CD4-positive, alpha-beta T cell treated with Interleukin-10 for 1 hour (primary cell): ENCODE measurements at regions not wholly inside any gene's neighbourhood (a gene's known extent, or its start where the extent isn't known, plus 50 kb on each side); places are given as distances from the start of the nearest gene placed in this dataset.
"Not testable (repeated sequence)": the region's sequence is repeated elsewhere in the genome, so short reads cannot be mapped to it uniquely, and the experiment has no call there.

Experiments
- DNase-seq: peaks from one replicate; pipeline ENCODE4 v3.0.0-alpha.2; 2020

- DNase-seq = no peak
Observed at GRCh38 chr2:38142627-38143026, 66.7 kb upstream of the CYP1B1 start.

DNA sequence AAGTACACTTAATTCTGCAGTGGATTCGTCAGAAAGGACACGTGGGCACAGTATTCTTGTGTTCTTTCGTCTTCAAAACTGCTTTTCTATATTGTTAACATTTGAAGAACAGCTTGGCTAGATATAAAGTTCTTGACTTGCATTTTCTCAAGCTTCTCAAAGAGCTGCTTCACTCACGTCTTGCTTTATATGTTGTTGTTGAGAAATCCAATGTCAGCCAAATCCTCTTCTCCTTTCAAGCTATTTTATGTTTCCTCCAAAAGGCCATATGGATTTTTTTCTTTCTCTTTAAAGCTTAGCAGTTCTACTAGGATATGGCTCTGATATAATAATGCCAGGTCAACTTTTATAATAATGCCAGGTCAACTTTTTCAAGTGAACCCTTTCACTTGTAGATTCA is 65.5 kb upstream of the CYP1B1 start:
- DNase-seq = no peak

GRCh38 chr2:38138996-38139395 is 63.0 kb upstream of the CYP1B1 start:
- no peak for DNase-seq

- no peak for DNase-seq
Observed at GRCh38 chr2:38138419-38138818, 62.5 kb upstream of the CYP1B1 start.

GRCh38 chr2:38137958-38138357 is 62.0 kb upstream of the CYP1B1 start:
- DNase-seq = not testable (repeated sequence)

DNA sequence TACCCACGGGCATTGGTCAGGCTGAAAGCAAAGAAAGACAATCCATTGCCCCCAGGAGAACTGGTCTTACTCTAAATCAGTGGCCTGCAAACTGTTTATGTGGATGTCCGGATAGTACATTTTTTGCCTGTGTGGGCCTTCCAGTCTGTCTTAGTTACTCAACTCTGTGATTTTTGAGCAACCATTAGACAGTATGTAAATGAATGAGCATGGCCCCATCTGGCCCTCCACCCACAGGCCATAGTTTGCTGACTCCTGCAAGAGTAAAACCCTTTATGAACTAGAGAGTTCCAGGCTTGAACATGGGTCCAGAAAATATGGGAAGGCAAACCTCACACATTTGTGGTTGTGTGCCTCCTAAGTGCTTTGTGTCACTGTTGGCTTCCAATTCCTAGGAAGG is 55.7 kb upstream of the CYP1B1 start:
- DNase-seq = no peak

DNA sequence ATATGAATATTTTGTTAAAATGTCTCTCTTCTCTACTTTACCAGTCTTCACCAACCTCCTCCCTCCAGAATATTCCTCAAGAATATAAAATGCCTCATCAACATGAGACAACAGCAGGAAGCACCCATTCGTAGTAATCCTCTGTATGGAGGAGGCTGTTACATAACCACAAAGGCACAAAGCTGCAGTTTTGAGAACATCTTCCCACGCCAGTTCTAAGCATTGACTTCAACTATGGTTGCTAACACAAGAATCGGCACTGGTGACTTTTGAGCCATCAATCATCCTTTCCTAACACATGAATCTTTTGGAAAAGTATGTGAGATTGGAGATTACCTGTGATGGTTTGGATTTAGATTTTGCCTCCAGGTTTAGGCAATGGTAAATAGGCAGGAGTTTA is 54.9 kb upstream of the CYP1B1 start:
- DNase-seq = no peak

- DNase-seq = no peak
Observed at GRCh38 chr2:38129987-38130386, 54.0 kb upstream of the CYP1B1 start.

DNA sequence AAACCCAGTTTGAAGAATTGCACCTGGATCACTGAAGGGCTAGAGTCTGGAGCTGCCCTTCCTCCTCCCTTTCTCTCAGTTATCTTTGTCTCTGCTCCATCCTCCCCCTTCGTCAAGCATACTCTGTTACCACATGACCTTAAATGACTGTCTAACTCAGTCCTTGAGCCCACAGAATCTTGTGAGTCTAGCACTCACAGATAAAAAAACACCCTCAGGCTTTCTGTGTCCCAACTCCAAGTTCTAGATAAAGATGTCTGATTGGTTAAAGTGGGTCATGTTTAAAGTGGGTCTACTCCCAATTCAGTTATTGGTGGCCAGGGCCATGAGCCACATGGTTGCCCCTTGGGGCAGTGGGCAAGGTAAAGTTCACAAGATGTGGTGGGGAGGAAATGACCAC is 53.5 kb upstream of the CYP1B1 start:
- DNase-seq = no peak

DNA sequence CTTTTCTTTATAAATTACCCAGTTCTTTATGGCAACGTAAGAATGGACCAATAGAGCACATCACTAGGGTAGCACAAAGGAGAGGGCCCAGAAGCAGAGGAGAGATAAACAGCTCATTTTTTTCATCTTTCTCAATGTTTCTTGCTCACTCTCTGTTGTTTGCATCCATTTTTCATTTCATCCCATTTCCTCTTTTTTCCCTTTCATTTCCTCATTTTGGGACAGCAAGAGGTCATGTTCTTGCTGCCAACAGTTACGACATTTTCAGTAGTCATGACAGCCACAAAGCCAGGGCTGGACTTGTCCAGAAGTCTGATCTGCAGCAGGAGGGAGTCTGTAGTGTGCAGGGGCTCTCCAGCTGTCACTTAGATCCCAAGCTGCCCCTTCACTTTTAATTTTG is 52.7 kb upstream of the CYP1B1 start:
- peak; percentile 15 for DNase-seq

GRCh38 chr2:38127277-38127676 is 51.3 kb upstream of the CYP1B1 start:
- DNase-seq = no peak

GRCh38 chr2:38125842-38126241 is 49.9 kb upstream of the CYP1B1 start:
- no peak for DNase-seq
